Ectodermal cell (in vitro differentiated cells): ENCODE measurements at regions not wholly inside any gene's neighbourhood (a gene's known extent, or its start where the extent isn't known, plus 50 kb on each side); places are given as distances from the start of the nearest gene placed in this dataset.

Source experiments
- H3K27ac ChIP-seq: 2 replicates; pipeline ENCODE4 v1.7.0; 2013; ENCODE audit warnings: mild to moderate bottlenecking, low read depth, low read length; ENCODE audit not compliant: insufficient read depth, poor library complexity, severe bottlenecking
- H3K27me3 ChIP-seq: 2 replicates; pipeline ENCODE4 v1.7.0; 2013; ENCODE audit warnings: mild to moderate bottlenecking, low read length; ENCODE audit not compliant: insufficient read depth, control insufficient read depth, poor library complexity, severe bottlenecking
- H3K36me3 ChIP-seq: one replicate; pipeline ENCODE4 v1.7.0; 2013; ENCODE audit warnings: low read length; ENCODE audit not compliant: control insufficient read depth, insufficient read depth
- H3K4me1 ChIP-seq: one replicate; pipeline ENCODE4 v1.7.0; 2013; ENCODE audit warnings: low read length; ENCODE audit not compliant: control insufficient read depth, insufficient read depth
- H3K4me3 ChIP-seq: 2 replicates; pipeline ENCODE4 v1.7.0; 2013; ENCODE audit warnings: low read depth, low read length, control low read depth; ENCODE audit not compliant: insufficient read depth
- H3K9me3 ChIP-seq: 2 replicates; pipeline ENCODE4 v1.7.0; 2013; ENCODE audit warnings: mild to moderate bottlenecking, low read length, moderate library complexity; ENCODE audit not compliant: control insufficient read depth
- WGBS, 2 experiments: methylation state at CpG; one replicate each; pipeline ENCODE4 v1.1.7; 2013; ENCODE audit warnings: missing lambda C conversion rate in 2 of 2; 5-methylcytosine and 5-hydroxymethylcytosine counted together

DNA sequence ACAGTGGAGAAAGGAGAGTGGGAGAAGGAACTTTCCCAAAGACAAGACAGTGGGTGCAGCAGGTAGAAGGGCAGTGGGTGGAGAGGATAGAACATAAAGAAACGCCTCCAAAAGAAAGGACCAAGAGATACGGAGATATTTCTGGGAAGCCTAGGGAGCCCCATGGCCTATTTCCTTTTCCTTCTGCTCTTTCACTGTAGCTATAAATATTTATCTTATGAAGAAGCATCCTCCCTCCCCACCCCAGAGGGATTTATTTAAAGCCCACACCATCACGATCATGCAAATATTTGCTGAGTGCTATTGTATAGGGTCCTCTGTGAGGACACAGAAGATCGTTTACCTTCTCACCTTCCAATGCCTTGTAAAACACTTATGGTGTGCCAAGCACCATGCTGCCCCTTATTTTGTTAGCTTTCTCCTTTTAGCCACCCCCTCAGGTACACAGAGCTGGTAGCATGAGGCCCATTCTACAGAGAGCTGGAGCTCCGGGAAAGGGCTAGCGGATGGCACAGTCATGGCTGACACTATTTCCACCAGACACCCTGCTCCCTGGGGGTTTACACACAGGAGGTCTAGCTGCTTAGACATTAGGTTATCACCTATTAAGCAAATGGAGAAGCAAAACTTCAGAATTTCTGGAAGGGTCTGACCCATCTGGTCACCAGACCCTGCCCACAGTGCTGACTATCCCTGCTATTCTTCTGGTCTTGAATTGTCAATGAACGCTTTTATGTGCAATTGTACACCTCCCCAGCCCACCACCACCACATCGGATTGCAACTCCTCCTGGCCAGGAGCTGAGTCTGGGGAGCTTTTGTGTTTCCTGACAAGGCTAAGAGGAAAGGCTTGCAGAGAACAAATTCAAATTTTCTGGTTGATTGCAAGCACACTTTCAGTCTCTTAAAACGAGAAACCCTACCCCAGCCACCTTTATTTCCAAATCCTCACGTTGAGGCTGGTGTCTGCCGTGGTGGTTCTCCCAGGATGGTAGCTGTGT, 91.8 kb upstream of the KLF7 start:
- no peak overlapping the region for H3K4me3 ChIP-seq
- no peak overlapping the region for H3K27ac ChIP-seq
- H3K4me1 ChIP-seq = peaks cover 28% of the 10 kb centered on the region
- no peaks in the 10 kb centered on the region for H3K9me3 ChIP-seq
- H3K27me3 ChIP-seq = no peaks in the 10 kb centered on the region
- 80 to 85% methylated on average over 10 to 11 of the region's 11 CpGs for WGBS, 2 experiments
- H3K36me3 ChIP-seq = no peaks in the 10 kb centered on the region

- H3K27ac ChIP-seq = no peak overlapping the region
- H3K9me3 ChIP-seq = no peaks in the 10 kb centered on the region
- no peak overlapping the region for H3K4me3 ChIP-seq
- WGBS, 2 experiments = 78 to 82% methylated on average over 6 of the region's 6 CpGs
- H3K27me3 ChIP-seq = no peaks in the 10 kb centered on the region
- peaks cover 28% of the 10 kb centered on the region for H3K4me1 ChIP-seq
- H3K36me3 ChIP-seq = no peaks in the 10 kb centered on the region
These were observed 92.7 kb upstream of the KLF7 start for GRCh38 chr2:207258263-207258991.

DNA sequence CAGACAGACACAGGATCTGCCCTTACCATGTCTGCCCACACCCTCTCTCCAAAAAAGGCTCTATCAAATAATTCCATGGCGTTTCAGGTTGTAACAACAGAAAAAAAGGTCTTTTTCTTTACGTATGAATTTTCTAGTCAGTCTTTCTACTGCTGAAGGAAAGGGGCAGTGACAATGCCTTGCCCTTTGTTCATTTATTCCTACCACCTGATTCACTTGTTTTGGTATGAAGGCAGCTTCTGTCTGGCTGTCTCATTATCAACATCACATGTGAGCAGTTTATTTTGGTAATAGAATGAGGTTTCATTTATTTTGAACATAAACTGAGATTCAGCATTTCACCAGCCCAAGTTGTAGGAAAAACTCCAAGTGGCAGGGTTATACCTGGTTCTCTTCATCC, 94.3 kb upstream of the KLF7 start:
- Histone ChIP-seq H3K27me3 (no peaks in the 10 kb centered on the region), H3K4me1 (peaks cover 28% of the 10 kb centered on the region), H3K4me3 (no peak overlapping the region), H3K9me3 (no peaks in the 10 kb centered on the region), H3K27ac (no peak overlapping the region), H3K36me3 (no peaks in the 10 kb centered on the region)
- WGBS, 2 experiments = 90 to 100% methylated on average over 2 of the region's 2 CpGs

DNA sequence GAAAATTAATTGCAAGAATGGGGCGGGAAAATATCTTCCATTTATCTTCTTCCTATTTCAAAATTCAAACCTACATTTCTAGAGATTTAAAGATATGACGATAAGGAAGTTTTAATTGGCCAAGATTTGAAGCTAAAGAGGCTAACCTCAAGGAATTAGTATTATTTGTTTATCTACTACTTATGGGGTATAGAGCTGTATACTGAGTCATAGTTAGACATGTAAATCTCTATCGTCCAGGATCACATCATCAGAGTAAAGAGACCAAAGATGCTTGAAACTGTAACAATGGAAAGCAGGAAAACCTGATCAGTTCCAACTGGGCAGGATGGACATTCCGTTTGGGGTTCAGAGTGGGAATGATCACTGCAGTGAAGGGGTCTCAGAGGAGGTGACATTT, 95.2 kb upstream of the KLF7 start:
- Histone ChIP-seq H3K4me1 (peaks cover 20% of the 10 kb centered on the region), H3K27ac (no peak overlapping the region), H3K4me3 (no peak overlapping the region), H3K36me3 (no peaks in the 10 kb centered on the region), H3K9me3 (no peaks in the 10 kb centered on the region), H3K27me3 (no peaks in the 10 kb centered on the region)
- WGBS, 2 experiments = 92 to 95% methylated on average over 3 to 4 of the region's 4 CpGs

GRCh38 chr2:207264310-207264709, 98.6 kb upstream of the KLF7 start:
- Histone ChIP-seq H3K4me3 (no peak overlapping the region), H3K36me3 (no peaks in the 10 kb centered on the region), H3K9me3 (no peaks in the 10 kb centered on the region), H3K27ac (no peak overlapping the region), H3K4me1 (peaks cover 2% of the 10 kb centered on the region), H3K27me3 (no peaks in the 10 kb centered on the region)
- 84 to 96% methylated on average over 2 of the region's 2 CpGs for WGBS, 2 experiments

DNA sequence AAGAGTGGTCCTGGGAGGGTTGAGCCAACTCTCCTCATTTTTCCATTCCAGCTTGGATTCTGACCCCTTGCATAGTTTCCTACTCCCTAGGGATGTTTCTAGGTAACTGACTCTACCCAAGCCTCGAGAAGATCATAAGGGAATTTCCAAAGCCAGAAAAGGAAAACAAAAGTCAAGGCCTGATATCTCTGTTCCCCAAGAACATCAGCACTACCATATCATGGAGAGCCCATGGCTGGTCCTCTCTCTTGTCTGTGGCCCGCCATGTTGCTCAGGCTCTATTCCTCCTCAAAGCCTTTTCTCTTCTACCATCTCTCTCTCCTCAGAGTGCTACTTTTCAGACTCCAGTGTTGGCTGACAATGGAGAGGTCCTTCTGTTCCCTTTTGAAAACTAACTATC, 99.6 kb upstream of the KLF7 start:
- no peak overlapping the region for H3K27ac ChIP-seq
- H3K36me3 ChIP-seq = no peaks in the 10 kb centered on the region
- H3K4me3 ChIP-seq = no peak overlapping the region
- no peaks in the 10 kb centered on the region for H3K9me3 ChIP-seq
- H3K27me3 ChIP-seq = no peaks in the 10 kb centered on the region
- no peaks in the 10 kb centered on the region for H3K4me1 ChIP-seq
- WGBS, 2 experiments = 92 to 93% methylated on average over 2 of the region's 2 CpGs

DNA sequence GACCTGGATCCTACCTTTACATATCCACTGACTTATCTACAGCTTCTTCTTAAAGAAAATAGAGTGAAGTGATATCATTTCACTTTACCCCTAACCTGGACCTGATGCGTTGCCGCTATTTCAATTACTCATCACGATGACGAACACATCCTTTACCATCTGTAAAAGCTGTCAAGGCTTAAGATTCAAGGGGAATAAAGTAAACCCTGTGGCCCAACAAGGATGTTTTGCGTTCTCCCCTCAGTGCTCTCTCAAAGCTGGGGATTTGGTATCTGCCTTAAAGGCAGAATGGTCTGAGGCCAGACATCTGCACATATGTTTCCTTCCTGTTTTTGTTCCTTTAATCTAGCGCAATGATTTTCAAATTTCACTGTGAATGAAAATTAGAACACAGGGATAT, 100.1 kb upstream of the KLF7 start:
- Histone ChIP-seq H3K27ac (no peak overlapping the region), H3K4me1 (no peaks in the 10 kb centered on the region), H3K4me3 (no peak overlapping the region), H3K36me3 (no peaks in the 10 kb centered on the region), H3K27me3 (no peaks in the 10 kb centered on the region), H3K9me3 (no peaks in the 10 kb centered on the region)
- 93 to 98% methylated on average over 6 of the region's 6 CpGs for WGBS, 2 experiments

DNA sequence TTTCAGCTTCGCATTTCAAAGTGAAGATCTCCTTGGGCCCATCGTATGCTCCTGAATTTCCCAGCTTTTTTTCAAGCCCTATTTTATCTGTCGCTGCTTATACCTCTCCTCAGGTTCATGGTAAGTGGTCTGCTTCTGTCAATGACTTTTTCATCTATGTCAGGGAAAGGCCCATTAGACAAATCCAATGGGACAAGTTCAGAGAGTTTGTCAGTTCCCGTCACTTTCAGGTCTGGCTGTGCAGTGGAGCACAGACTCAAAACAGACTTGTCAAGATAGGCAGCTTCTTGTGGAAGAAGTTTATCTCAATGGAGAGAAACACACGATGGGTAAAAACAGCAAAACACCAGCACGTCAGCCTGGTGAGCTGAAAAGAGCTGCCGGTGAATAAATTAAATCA, 100.9 kb upstream of the KLF7 start:
- 90 to 91% methylated on average over 7 of the region's 7 CpGs for WGBS, 2 experiments
- Histone ChIP-seq H3K36me3 (no peaks in the 10 kb centered on the region), H3K27me3 (no peaks in the 10 kb centered on the region), H3K27ac (no peak overlapping the region), H3K4me1 (no peaks in the 10 kb centered on the region), H3K4me3 (no peak overlapping the region), H3K9me3 (no peaks in the 10 kb centered on the region)

GRCh38 chr2:207269038-207269437, 103.3 kb upstream of the KLF7 start:
- 94 to 100% methylated on average over 2 of the region's 2 CpGs for WGBS, 2 experiments
- Histone ChIP-seq H3K9me3 (no peaks in the 10 kb centered on the region), H3K4me1 (no peaks in the 10 kb centered on the region), H3K27ac (no peak overlapping the region), H3K36me3 (no peaks in the 10 kb centered on the region), H3K4me3 (no peak overlapping the region), H3K27me3 (no peaks in the 10 kb centered on the region)

- no peaks in the 10 kb centered on the region for H3K36me3 ChIP-seq
- no peaks in the 10 kb centered on the region for H3K4me1 ChIP-seq
- no peaks in the 10 kb centered on the region for H3K9me3 ChIP-seq
- H3K27ac ChIP-seq = no peak overlapping the region
- no peak overlapping the region for H3K4me3 ChIP-seq
- H3K27me3 ChIP-seq = no peaks in the 10 kb centered on the region
- WGBS, 2 experiments = 97 to 98% methylated on average over 5 of the region's 5 CpGs
These were observed 108.9 kb upstream of the KLF7 start for GRCh38 chr2:207274530-207275189.
